ENCODE measurements at regions not wholly inside any gene's neighbourhood (a gene's known extent, or its start where the extent isn't known, plus 50 kb on each side); places are given as distances from the start of the nearest gene placed in this dataset.
"Not testable (repeated sequence)": the region's sequence is repeated elsewhere in the genome, so short reads cannot be mapped to it uniquely, and the experiment has no call there.

DNA sequence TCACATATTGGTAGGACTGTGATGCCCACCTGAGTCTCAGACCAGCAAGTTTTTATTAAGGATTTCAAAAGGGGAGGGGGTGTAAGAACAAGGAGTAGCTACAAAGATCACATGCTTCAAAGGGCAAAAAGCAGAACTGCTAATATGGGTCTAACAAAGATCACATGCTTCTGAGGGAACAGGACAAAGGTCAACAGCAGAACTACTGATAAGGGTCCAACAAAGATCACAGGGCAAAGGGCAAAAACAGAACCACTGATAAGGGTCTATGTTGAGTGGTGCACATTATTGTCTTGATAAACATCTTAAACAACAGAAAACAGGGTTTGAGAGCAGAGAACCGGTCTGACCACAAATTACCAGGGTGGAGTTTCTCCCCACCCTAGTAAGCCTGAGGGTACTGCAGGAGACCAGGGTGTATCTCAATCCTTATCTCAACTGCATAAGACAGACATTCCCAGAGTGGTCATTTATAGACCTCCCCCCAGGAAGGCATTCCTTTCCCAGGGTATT, 214.5 kb upstream of the CHD1 start:
- TF ChIP-seq, protein P1, sequence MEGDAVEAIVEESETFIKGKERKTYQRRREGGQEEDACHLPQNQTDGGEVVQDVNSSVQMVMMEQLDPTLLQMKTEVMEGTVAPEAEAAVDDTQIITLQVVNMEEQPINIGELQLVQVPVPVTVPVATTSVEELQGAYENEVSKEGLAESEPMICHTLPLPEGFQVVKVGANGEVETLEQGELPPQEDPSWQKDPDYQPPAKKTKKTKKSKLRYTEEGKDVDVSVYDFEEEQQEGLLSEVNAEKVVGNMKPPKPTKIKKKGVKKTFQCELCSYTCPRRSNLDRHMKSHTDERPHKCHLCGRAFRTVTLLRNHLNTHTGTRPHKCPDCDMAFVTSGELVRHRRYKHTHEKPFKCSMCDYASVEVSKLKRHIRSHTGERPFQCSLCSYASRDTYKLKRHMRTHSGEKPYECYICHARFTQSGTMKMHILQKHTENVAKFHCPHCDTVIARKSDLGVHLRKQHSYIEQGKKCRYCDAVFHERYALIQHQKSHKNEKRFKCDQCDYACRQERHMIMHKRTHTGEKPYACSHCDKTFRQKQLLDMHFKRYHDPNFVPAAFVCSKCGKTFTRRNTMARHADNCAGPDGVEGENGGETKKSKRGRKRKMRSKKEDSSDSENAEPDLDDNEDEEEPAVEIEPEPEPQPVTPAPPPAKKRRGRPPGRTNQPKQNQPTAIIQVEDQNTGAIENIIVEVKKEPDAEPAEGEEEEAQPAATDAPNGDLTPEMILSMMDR (IDR thresholded peaks at IDR 0.05) = not testable (repeated sequence)
- TF ChIP-seq EZH2 (IDR thresholded peaks at IDR 0.05; ENCODE audit: borderline replicate concordance, insufficient read depth, low read depth, low read length, poor library complexity, severe bottlenecking) = not testable (repeated sequence)

Data from B cell (primary cell).